Sigmoid colon (tissue), 6 donors: ENCODE measurements at regions not wholly inside any gene's neighbourhood (a gene's known extent, or its start where the extent isn't known, plus 50 kb on each side); places are given as distances from the start of the nearest gene placed in this dataset.
"Not testable (repeated sequence)": the region's sequence is repeated elsewhere in the genome, so short reads cannot be mapped to it uniquely, and the experiment has no call there.

ENCODE experiments used
- DNase-seq: peaks from one replicate; pipeline ENCODE4 v3.0.0-alpha.2; 2019
- H3K27ac ChIP-seq, 4 donors: fragments of 200-600 bp; sonication (generic); one replicate each; pipeline ENCODE4 v1.5.1; 2016 to 2019; ENCODE audit warnings: mild to moderate bottlenecking in 1 of 4
- H3K27me3 ChIP-seq, 3 donors: fragments of 200-600 bp; sonication (generic); one replicate each; pipeline ENCODE4 v1.5.1; 2019; ENCODE audit warnings: mild to moderate bottlenecking in 1 of 3
- H3K36me3 ChIP-seq, 4 donors: fragments of 200-600 bp; sonication (generic); one replicate each; pipeline ENCODE4 v1.5.1; 2016 to 2019
- H3K4me1 ChIP-seq, 4 donors: fragments of 200-600 bp; sonication (generic); one replicate each; pipeline ENCODE4 v1.5.1; 2017 to 2019
- H3K4me3 ChIP-seq, 4 donors: fragments of 200-600 bp; sonication (generic); one replicate each; pipeline ENCODE4 v1.5.1; 2017 to 2019; ENCODE audit warnings: mild to moderate bottlenecking in 2 of 4, moderate library complexity in 1 of 4
- H3K9me3 ChIP-seq, 4 donors: fragments of 200-600 bp in 3 of 4; sonication (generic) in 3 of 4; one replicate each; pipeline versions ENCODE4 v1.5.1 to v1.6.1; 2013 to 2019
- CTCF ChIP-seq, 4 experiments: fragments of 450-650 bp in 3 of 4; fragments of 200-600 bp in 1 of 4; IDR thresholded peaks; one replicate each; pipeline ENCODE4 v1.5.1; 2016 to 2019; ENCODE audit warnings: antibody characterized with exemption in 4 of 4, mild to moderate bottlenecking in 3 of 4, moderate library complexity in 2 of 4
- EP300 ChIP-seq, 4 donors: sonication (generic); formaldehyde crosslinking; IDR thresholded peaks; one replicate each; pipeline ENCODE4 v1.6.1; 2017; ENCODE audit warnings: antibody characterized with exemption in 4 of 4
- POLR2A ChIP-seq, 2 donors: fragments of 450-650 bp; IDR thresholded peaks; one replicate each; pipeline ENCODE4 v1.6.1; 2016; ENCODE audit warnings: antibody characterized with exemption in 2 of 2, mild to moderate bottlenecking in 2 of 2, moderate library complexity in 2 of 2
- POLR2AphosphoS5 ChIP-seq, 4 donors: sonication (generic); formaldehyde crosslinking; IDR thresholded peaks; one replicate each; pipeline ENCODE4 v1.6.1; 2017; ENCODE audit warnings: antibody characterized with exemption in 4 of 4
- WGBS, 2 donors: extraction: QIAGEN DNeasy Blood & Tissue Kit; methylation state at CpG; one replicate each; pipeline ENCODE4 v1.1.7; 2013; 5-methylcytosine and 5-hydroxymethylcytosine counted together
- intact Hi-C: fragments of 100-400 bp; cut with DNase I; formaldehyde crosslinking; loops from one replicate; pipeline ENCODE4 v1.15.1; 2023
- donor health status: healthy with polysubstance abuse.
- donor health status: healthy.

GRCh38 chr4:137892134-137892533, 350.0 kb downstream of the SLC7A11 start:
- H3K9me3 ChIP-seq, result no peaks in the 10 kb centered on the region
- no peak overlapping the region for H3K27ac ChIP-seq
- TF ChIP-seq POLR2A (IDR thresholded peaks at IDR 0.05) (no peak), EP300 (IDR thresholded peaks at IDR 0.05) (no peak), CTCF (IDR thresholded peaks at IDR 0.05) (no peak), POLR2AphosphoS5 (IDR thresholded peaks at IDR 0.05) (no peak)
- 70 to 75% methylated on average over 3 of the region's 3 CpGs for WGBS, 2 donors
- H3K4me1 ChIP-seq, result no peaks in the 10 kb centered on the region
- no peak for DNase-seq
- no peaks in the 10 kb centered on the region for H3K27me3 ChIP-seq
- intact Hi-C loops, result no loop called here
- H3K4me3 ChIP-seq, result no peak overlapping the region
- no peaks in the 10 kb centered on the region for H3K36me3 ChIP-seq

GRCh38 chr4:137890812-137891211, 351.3 kb downstream of the SLC7A11 start:
- Histone ChIP-seq H3K27me3 (no peaks in the 10 kb centered on the region), H3K27ac (no peak overlapping the region), H3K4me3 (no peak overlapping the region), H3K4me1 (no peaks in the 10 kb centered on the region), H3K36me3 (no peaks in the 10 kb centered on the region), H3K9me3 (no peaks in the 10 kb centered on the region)
- no peak for TF ChIP-seq CTCF (IDR thresholded peaks at IDR 0.05)
- TF ChIP-seq POLR2AphosphoS5 (IDR thresholded peaks at IDR 0.05), result no peak
- TF ChIP-seq POLR2A (IDR thresholded peaks at IDR 0.05), result no peak
- no peak for TF ChIP-seq EP300 (IDR thresholded peaks at IDR 0.05)
- WGBS, 2 donors, result 73 to 90% methylated on average over 2 of the region's 2 CpGs
- intact Hi-C loops, result no loop called here
- DNase-seq, result no peak

- intact Hi-C loops, result no loop called here
- no peak overlapping the region for H3K4me3 ChIP-seq
- no peaks in the 10 kb centered on the region for H3K27me3 ChIP-seq
- H3K27ac ChIP-seq, result no peak overlapping the region
- TF ChIP-seq EP300 (IDR thresholded peaks at IDR 0.05), result no peak
- TF ChIP-seq POLR2A (IDR thresholded peaks at IDR 0.05), result no peak
- TF ChIP-seq CTCF (IDR thresholded peaks at IDR 0.05), result no peak
- no peak for TF ChIP-seq POLR2AphosphoS5 (IDR thresholded peaks at IDR 0.05)
- H3K36me3 ChIP-seq, result no peaks in the 10 kb centered on the region
- peaks cover 0 to 2% (median 0%) of the 10 kb centered on the region in 4 donors for H3K9me3 ChIP-seq
- 74 to 78% methylated on average over 4 of the region's 4 CpGs for WGBS, 2 donors
- no peak for DNase-seq
- H3K4me1 ChIP-seq, result no peaks in the 10 kb centered on the region
Measured at GRCh38 chr4:137881641-137882040, 349.3 kb upstream of the PCDH18 start.

GRCh38 chr4:137868067-137868466, 335.8 kb upstream of the PCDH18 start:
- 81 to 90% methylated on average over 2 of the region's 3 CpGs for WGBS, 2 donors
- intact Hi-C loops, DNase-seq: not testable (repeated sequence)

GRCh38 chr4:137866671-137867070, 334.4 kb upstream of the PCDH18 start:
- TF ChIP-seq CTCF (IDR thresholded peaks at IDR 0.05) (no peak), POLR2A (IDR thresholded peaks at IDR 0.05) (no peak), POLR2AphosphoS5 (IDR thresholded peaks at IDR 0.05) (no peak), EP300 (IDR thresholded peaks at IDR 0.05) (no peak)
- H3K4me3 ChIP-seq, result no peak overlapping the region
- H3K4me1 ChIP-seq, result no peaks in the 10 kb centered on the region
- DNase-seq, result no peak
- no peaks in the 10 kb centered on the region for H3K27me3 ChIP-seq
- intact Hi-C loops, result no loop called here
- H3K36me3 ChIP-seq, result no peaks in the 10 kb centered on the region
- no peak overlapping the region for H3K27ac ChIP-seq
- H3K9me3 ChIP-seq, result no peaks in the 10 kb centered on the region
- 77 to 78% methylated on average over 3 of the region's 3 CpGs for WGBS, 2 donors

More at GRCh38 chr4:137868067-137868466, 335.8 kb upstream of the PCDH18 start:
- H3K36me3 ChIP-seq, H3K9me3 ChIP-seq, H3K27me3 ChIP-seq, H3K4me3 ChIP-seq, H3K27ac ChIP-seq, H3K4me1 ChIP-seq: not testable (repeated sequence)
